LNCAP (cell line): ENCODE measurements at regions not wholly inside any gene's neighbourhood (a gene's known extent, or its start where the extent isn't known, plus 50 kb on each side); places are given as distances from the start of the nearest gene placed in this dataset.

Experiments
- TF ChIP-seq, protein P1 (sequence below): fragments of 450-650 bp; IDR thresholded peaks from 2 replicates; pipeline ENCODE4 v1.5.1; 2017; ENCODE audit warnings: mild to moderate bottlenecking

DNA sequence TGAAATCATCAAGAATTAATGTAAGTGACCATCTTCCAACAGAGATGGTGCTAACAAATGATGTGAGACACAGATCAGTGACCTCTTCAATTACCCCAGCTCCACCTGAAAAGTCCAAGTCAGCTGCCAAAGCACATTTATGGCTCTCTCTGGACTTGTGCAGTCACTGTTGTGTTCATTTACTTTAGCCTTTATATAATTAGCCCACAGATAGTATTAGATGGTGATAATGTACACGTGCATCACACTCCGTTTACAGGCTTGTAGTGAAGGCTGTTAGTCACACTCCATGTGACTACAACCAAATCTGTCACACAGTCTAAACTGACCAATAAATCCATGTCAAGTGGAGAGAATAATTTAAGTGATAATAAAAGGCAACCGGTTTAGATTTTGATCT is 331.5 kb upstream of the IL12A start:
- TF ChIP-seq, protein P1, sequence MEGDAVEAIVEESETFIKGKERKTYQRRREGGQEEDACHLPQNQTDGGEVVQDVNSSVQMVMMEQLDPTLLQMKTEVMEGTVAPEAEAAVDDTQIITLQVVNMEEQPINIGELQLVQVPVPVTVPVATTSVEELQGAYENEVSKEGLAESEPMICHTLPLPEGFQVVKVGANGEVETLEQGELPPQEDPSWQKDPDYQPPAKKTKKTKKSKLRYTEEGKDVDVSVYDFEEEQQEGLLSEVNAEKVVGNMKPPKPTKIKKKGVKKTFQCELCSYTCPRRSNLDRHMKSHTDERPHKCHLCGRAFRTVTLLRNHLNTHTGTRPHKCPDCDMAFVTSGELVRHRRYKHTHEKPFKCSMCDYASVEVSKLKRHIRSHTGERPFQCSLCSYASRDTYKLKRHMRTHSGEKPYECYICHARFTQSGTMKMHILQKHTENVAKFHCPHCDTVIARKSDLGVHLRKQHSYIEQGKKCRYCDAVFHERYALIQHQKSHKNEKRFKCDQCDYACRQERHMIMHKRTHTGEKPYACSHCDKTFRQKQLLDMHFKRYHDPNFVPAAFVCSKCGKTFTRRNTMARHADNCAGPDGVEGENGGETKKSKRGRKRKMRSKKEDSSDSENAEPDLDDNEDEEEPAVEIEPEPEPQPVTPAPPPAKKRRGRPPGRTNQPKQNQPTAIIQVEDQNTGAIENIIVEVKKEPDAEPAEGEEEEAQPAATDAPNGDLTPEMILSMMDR = no peak

DNA sequence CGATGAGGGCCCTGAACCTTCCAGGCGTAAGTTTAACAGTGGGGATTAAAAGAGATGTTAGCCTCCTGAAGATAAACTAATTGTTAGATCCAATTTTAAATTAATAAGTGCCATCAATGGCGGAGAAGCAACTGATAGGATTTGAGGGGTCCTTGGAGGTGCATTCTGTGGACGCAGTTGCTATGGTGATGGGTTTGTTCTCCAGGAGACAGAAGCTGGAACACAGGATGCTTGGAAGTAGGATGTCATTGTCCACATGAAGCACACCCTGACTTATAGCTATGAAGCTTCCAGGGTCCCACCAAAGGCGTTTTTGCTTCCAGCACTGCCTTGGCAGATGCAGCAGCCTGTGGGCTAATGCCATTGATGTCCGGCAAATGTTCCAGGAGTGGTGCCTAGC is 331.0 kb upstream of the IL12A start:
- TF ChIP-seq, protein P1 = no peak

DNA sequence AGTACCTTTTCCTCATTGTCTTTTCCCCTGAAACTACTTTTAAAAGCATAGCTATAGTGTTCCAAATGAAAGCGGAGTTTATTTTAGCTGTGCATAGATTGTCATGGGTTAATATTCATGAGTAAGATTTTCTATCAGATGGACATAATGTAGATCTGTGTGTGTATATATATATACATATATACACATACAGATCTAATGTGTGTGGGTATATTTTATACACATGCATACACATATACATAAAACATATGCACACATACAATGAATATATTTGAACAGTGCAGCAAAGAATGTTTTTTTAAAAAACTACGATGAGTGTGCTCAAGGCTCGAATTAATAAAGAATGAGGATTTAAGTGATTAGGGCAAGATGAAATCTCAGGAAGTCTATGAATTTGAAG is 328.3 kb upstream of the IL12A start:
- TF ChIP-seq, protein P1 = no peak

DNA sequence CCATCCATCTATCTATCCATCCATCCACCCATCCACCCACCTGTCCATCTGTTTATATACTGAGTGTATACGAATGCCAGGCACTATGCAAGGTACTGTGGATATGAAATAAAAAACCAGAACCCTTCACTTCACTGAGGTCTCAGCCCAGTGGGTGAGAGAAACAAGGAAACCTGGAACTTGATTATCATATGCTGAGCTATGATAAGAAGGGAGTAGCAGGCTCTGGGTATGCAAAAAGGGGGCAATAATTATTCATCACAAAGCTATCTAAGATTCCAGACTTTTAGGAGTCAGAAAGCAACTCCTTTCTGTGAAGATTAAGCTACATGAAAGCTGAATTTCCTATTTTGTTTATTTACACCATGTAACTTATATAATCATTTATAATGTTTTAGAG is 327.7 kb upstream of the IL12A start:
- TF ChIP-seq, protein P1 = no peak

DNA sequence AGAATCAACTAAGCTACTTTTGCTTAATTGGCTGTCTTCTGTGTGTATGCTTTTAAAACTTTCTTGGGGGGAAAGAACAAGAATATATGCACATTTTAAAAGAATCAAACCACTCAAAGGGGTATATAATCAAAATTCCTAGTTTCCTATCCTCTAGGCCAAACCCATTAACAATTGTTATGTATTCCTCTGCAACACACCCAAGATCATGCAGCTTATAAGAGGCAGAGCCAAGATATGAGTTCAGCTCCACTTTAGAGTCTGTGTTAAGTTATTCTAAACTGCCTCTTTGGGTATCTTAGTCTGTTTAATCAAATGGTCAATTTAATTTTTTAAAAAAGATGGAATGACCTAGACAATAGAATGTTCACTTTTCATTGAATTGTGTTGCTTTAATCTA is 326.1 kb upstream of the IL12A start:
- TF ChIP-seq, protein P1 = no peak

DNA sequence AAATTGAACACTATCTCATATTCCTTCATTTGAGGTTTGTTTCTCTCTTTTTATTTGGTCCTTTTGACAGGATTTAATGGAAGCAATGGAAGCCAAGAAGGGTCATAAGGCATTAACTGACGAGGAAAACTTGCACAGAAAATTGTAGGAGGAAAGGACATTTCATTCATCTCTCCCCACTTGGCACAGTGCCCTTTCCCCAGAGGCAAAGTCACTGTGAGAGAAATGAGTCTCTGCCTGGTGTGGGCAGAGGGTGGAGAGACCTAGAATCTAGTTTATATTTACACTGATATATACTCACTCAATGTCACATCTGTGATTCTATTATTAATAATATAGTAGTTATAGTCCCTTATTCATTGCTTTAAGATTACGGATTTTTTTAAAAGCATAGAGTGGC is 324.6 kb upstream of the IL12A start:
- TF ChIP-seq, protein P1 = no peak

DNA sequence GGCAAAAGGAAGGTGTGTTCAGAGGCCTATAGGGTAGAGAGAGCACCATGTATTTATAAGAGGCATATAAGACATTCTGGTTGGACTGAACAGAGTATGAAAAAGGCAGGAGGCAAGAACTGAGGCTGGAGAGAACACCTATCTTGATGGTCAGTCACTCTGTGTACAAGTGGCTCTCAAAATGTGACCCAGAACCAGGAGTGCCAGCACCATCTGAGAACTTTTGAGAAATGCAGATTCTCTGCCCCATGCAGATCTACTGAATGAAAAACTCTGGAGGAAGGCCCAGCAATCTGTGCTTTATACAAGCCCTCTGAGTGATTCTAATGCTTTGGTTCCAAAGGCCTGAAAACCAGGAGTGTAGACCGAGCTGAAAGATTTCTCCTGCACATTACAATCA is 324.0 kb upstream of the IL12A start:
- TF ChIP-seq, protein P1 = no peak

DNA sequence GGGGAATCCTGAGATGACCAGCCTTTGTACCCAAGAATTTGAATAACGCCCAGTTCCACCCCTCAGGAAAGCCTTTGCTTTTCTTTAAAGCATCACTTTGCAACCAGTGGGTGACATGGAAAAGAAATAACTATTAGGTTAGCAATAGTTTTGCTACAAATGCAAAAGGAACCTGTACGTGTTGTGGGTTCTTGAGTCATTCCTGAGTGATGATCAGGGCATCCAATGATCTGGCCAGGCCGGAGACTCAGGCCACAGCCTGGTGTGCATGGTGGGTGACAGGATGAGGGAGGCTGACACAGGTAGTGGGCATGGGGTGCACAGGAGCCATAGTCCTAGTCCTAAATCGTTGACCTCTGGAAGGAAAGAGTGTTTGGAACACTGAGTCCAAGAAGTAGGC is 321.4 kb upstream of the IL12A start:
- TF ChIP-seq, protein P1 = no peak
